Right renal cortex interstitium (tissue), 3 donors: ENCODE measurements at regions not wholly inside any gene's neighbourhood (a gene's known extent, or its start where the extent isn't known, plus 50 kb on each side); places are given as distances from the start of the nearest gene placed in this dataset.
"Not testable (repeated sequence)": the region's sequence is repeated elsewhere in the genome, so short reads cannot be mapped to it uniquely, and the experiment has no call there.

ENCODE experiments used
- DNase-seq, 3 donors: peaks; one replicate each; pipeline ENCODE4 v3.0.0-alpha.2; 2013; ENCODE audit warnings: low read depth in 3 of 3, low spot score in 2 of 3

DNA sequence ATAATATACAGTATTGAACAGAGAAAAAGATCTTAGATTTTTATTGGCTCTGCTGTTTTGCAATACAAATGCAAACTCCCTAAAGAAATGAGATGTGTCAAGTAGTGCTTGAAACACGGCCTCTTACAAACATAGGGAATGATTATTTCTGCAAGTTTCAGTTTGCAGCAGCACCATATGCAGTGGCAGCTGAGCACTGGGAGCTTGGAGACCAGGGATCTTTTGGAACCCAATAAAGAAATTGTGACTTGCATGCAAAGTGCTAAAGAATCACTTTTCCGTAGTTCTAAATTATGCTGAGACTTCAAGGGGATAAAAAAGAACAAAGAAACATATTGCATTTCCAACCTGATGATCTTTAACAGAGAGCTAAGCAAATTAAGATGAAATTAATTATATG, 674.6 kb upstream of the ZNF608 start:
- no peak for DNase-seq

DNA sequence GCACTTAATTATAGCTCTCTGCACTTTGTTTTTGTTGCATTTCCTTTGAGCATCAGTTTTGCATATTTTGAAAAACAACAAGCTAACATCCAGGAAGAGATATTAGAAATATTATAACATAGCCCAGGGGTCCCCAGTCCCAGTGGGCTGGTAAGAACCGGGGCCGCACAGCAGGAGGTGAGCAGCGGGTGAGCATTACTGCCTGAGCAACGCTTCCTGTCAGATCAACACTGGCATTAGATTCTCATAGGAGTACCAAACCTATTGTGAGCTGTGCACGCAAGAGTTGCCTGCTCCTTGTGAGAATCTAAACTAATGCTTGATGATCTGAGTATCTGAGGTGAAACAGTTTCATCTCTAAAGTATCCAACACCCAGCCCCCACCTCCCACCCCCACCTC, 675.9 kb upstream of the ZNF608 start:
- no peak for DNase-seq

DNA sequence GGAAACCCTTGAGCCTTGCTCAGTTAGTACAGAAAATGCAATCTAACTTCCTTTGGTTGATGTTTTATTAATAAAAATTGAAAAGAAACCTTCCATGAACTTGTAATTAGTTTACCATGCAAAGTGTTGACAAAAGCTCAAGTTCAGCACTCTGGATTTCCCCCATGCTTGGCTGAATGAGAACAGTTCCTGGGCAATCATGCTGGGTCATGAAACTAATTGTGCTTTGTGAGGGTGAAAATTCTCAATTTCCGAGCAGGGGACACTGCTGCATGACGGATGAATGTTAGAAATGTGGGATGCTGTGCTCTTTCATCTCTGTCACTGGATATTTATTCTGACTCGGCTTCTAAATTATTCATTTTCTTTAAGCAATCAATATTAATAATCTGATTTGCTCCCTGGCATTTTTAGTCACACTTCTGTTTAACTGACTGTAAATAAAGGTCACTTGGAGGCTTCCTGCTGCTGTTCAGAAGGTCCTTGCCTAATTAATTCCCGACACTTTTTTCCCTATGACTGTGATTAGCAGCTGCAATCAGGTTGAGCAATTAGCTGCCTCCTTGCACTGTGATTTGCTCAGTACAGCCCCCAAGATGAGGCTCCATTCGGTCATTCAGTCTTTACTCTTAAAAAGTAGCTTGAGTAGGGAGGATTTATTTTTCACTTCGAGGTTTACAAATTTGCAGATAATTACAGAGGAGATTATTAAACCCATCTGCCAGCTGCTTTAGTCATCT, 678.1 kb upstream of the ZNF608 start:
- peak in 2 of 3 donors; percentile 32 to 45 for DNase-seq

DNA sequence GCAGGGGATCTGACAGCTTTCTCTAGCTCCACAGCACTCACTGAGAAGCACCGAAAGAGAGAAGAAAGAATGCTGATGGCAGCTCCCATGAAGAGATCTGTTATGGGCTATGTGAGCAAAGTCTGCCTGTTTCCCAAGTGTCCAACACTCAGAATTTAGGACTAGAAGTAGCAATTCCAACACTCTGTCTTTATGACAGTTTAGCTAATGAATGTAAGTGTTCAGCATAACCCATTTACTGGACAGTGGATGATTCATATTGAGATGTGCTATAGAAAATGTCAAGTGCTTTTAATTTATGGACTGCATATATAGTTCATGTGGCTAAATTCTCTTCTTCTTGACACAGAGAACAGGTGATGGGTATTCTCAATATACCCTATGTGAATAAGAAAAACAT, 683.1 kb upstream of the ZNF608 start:
- DNase-seq, result no peak

DNA sequence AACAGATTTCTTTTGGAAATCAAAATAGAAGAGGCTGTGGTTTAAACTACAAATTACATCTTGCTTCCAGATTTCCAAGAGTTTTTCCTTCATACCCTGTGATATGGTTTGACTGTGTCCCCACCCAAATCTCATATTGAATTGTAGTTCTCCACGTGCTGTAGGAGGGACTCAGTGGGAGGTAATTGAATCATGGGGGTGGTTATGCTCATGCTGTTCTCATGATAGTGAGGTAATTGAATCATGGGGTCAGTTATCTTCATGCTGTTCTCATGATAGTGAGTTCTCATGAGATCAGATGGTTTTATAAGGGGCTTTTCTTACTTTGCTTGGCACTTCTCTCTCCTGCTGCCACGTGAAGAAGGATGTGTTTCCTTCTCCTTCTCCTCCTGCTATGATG, 687.0 kb upstream of the ZNF608 start:
- DNase-seq, result no peak

DNA sequence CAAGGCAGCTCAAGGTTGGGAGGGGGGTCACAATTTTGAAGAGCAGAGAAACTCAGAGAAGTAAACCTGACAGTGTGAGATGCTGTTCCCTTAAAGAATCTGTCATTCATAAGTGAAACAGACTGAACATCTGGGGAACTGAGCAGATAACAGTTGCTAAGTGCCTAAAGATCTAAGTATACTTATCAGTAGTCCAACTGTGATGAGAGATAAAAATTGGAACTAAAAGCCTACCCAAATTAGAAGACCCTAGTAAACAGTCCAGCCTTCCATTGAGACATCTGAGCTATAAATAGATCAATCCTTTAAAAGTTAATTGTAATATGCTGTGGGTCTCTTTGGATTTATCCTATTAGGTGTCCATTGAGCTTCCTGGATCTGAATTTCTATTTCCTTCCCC, 692.8 kb upstream of the ZNF608 start:
- no peak for DNase-seq

DNA sequence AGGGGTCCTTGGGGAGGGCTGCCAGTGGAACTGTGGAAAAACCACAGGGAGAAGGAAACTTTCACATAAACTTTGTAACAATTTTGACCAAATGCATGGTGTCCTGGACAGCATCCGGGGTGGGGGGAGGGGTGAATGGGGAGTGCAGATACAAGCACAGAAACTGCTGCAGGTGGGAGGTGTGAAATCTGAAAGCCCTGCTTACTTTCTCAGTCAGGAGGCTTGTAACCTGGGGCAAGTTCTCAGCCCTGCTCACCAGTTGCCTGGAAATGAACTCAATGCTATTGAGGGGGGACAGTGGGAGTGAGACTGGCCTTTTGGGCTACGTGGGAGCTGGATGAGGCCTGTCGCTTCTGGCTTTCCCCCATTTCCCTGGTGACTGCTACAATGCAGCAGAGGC, 694.5 kb upstream of the ZNF608 start:
- DNase-seq, result no peak

DNA sequence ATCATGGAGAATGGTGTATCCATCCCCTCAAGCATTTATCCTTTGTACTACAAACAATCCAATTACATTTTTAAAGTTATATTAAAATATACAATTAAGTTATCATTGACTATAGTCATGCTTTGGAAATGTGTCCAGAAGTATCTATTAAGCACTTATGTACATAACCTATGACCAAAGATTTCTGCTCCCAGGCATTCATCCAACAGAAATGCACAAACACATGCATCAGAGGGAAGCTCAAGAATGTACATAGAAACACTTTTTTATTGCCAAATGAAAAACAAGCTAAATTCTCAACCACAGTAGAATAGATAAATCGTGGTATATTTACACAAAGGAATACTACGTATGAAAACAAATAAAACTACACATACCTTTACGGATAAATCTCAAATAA, 700.5 kb upstream of the ZNF608 start:
- DNase-seq, result no peak

DNA sequence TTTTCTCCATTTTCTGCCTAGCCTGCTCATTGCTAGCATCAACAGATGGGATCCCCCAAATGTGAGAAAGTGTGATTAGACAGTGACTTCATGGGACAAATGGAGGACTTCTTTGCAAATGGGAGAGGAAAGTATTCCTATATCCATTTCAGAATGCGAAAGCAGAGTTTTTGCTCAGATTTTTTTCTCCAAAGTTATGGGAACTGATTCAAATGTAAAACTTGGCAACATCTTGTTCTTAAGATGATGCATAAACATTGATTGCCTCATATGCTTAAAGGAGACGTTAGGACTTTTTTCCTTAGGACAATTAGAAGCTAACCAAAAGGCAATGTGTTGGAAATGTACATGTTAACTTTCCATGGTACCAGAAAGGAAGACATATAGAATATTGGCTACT, 704.3 kb upstream of the ZNF608 start:
- no peak for DNase-seq

DNA sequence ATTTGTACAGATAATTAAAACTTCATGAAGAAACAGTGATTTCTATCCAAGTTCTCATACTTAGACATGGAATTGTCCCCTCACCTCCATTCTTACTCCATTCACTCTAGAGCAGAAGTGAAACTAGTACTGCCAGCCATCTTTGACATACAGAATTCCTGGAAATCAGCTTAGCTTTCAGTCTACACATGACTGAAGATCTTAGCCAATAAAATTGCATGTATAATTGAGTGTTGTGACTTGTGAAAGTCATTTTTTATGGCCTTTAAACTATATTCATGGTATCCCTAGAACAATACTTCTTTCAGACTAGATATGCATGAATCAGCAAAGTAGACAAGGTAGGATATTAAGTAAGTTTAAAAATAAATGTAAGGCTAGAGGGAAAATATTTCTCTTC, 705.2 kb upstream of the ZNF608 start:
- DNase-seq, result no peak

DNA sequence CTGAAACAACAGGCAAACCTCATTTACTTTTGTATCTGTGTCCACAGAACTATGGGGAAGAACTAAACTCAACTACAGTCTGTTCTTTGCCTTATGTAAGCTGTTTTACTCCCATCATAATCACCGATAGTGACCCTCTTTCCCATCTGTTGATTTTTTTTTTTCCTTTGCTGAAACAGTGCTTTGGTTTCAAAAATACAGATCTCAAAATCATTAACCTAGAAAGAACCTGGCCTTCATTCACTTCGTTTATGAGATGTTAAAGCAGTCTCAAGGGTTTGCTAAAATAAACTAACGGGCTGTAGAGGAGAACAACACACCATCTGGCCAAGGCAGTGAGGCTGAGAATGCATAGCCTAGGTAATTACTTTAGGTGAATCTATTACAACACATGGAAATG, 706.6 kb upstream of the ZNF608 start:
- DNase-seq, result no peak

DNA sequence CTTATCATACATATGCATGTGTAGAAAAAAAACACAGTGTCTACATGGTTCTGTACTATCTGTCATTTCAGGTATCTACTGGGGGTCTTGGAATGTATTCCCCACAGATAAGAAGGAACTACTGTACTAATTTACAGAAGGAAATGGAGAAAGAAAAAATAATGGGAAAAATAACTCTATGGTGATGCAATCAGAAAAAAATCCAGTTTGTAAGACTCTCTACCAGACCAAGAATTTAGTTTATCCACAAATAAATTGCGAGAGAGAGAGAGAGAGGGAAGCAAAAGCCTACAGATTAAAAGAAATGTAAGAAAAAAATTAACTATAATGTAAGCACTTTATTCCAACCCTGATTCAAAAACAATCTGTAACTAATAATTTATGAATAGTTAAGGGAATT, 708.6 kb upstream of the ZNF608 start:
- DNase-seq, result no peak

DNA sequence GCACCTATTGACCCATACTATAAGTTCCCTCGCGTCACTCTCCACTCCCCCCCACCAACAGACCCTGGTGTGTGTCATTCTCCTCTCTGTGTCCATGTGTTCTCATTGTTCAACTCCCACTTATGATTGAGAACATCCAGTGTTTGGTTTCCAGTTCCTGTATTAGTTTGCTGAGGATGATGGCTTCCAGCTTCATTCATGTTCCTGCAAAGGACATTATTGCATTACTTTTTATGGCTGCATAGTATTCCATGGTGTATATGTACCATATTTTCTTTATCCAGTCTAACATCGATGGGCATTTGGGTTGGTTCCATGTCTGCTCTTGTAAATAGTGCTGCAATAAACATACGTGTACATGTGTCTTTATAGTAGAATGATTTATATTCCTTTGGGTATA, 709.6 kb upstream of the ZNF608 start:
- DNase-seq, result not testable (repeated sequence)

DNA sequence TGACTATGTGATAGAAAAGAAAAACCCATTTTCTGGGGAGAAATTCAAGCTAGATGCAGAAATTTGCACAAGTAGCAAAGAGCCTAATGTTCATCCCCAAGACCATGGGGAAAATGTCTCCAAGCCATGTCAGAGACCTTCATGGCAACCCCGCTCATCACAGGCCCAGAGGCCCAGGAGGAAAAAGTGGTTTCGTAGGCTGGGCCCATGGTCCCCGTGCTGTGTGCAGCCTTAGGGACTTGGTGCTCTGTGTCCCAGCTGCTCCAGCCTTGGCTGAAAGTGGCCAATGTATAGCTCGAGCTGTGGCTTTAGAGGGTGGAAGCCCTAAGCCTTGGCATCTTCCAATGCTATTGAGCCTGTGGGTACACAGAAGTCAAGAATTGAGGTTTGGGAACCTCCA, 711.2 kb upstream of the ZNF608 start:
- no peak for DNase-seq

DNA sequence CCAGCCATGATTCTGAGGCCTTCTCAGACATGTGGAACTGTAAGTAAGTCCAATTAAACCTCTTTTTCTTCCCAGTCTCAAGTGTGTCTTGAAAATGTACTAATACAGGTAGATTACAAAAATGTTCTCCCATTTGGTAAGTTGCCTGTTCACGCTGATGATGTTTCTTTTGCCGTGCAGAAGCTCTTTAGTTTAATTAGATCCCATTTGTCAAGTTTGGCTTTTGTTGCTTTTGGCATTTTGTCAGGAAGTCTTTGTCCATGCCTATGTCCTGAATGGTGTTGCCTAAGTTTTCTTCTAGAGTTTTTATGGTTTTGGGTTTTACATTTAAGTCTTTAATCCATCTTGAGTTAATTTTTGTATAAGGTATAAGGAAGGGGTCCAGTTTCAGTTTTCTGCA, 712.5 kb upstream of the ZNF608 start:
- DNase-seq, result not testable (repeated sequence)

DNA sequence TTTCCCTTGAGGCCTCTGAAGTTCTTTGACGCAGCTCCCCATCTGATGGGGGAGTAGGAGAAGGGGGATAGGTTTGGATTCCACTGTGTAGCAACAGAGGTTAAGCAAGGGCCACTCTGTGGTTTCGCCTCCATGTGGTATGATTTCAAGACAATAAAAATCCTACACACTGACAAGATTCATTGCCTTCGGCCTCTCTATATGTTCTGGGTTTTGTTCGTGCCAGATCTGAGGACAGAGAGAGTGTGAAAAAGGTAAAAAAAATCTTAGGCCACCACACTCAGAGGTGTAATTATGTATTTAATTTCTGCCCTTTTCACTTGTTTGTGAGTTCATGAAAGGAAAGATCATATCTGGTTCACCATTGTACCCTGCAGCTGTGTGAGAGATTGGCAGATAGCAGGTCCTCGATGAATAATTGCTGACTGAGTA, 715.2 kb upstream of the ZNF608 start:
- no peak for DNase-seq

DNA sequence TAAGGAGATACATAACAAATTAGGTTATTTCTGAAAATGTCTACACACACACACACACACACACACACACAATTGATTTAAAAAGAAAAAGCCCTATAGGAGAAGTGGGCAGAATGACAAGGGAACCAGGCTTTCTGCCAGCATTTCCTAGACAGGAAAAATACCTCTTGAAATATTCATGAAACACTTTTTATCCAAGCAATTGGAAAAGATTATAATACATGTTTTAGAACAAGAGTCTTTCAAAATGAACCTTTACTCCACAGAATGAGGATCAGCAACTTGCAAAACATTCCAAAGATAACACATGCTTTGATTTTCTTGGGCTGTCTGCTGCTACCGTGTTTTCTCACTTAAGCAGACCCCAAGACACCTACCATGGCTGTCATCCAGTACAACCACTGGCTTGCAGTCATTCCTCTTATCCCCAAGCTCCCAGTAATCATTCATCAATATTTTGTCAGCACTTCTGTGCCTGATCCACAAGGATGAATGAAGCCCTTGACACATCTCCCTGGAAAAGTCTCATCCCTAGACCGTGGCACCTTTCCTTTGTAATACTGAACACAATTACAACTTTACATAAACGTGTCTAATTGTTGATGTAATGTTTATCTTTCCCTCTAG, 717.1 kb upstream of the ZNF608 start:
- DNase-seq, result no peak

DNA sequence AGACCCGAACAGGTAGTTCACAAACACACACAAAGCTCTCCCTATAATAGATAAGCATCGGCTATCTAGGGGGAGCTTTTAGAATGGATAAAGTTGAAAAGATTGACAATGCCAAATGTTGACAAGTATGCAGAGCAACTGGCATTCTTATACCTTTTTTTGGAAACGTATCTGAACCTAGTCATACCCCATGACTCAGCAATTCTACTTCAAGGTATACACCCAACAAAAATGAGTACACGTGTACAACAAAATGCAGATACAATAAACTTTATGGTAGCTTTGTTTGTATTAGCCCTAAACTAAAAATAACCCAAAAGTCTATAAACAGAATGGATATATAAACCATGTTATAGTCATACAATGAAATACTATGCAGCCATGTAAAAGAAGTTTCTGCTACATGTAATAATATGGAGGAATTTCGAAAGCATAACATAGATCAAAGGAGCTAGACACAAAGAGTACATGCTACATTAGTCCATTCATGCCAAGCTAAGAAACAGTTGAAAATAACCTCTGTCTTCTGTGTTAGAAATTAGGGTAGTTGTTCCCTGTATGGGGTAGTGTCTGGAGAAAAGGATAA, 718.5 kb upstream of the ZNF608 start:
- DNase-seq, result no peak

DNA sequence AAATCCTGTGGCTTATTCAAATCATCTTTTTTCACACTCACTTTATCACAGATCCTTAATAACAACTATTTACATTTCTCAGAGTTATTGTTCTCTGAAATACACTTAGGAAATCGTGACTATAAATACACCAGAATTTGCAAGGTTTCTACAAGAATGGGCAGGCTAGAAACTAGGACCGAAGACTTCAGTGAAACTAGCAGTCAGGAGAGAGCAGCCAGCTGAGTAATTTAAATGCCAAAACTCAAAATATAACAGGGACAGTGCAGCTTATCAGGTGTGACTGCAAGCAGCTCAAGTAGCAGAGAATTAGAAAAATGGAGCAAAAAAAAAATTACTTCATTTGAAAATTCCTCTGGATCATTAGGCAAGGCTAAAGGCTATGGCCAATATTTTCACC, 719.3 kb upstream of the ZNF608 start:
- no peak for DNase-seq

DNA sequence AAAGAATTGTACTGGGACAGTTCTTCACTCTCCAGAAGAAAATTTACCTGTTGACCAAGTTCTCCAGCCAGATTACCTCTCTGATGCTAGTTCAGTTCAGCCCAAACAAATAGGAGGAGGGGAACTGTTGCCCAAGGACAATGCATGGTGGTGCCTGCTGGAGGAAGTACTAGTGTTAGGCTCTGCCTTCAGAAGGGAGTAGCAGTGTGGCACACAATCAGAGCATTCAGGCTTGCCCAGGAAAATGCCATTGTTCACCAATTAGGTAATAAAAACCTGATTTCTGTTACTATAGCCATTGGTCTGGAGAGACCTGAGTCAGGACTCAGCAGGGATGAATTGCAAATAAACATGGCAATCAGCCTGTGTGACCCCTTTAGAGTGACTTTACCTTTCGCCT, 720.8 kb upstream of the ZNF608 start:
- no peak for DNase-seq

DNA sequence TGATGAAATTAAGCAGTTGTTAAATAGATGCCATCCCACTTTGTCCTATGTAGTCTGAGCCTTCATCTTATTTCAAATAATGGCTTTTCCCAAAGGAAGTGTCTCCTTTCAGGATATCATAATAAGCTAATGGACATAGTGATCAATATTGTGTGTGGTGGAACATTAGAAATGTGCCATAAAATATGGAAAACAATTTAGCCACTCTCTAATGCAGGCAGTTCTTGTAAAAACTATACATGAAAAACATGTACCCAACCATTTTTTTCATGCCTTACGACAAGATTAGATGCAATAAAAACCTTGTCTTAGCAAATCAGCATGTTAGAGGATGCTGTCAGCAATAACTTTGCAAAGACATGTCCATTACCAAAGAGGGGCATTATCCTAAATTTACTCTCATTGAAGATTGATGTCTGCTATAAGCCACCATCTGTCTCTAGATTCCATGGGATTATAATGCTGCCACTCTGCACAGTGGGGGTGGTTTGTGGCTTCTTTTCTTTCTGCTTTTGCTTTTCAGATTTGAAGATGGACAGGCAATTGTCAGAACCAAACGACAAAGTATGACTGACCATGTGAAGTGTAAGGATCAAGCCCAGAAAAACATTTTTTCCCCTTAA, 724.0 kb upstream of the ZNF608 start:
- DNase-seq, result no peak
